Mesothelial cell of epicardium (in vitro differentiated cells): ENCODE measurements at regions not wholly inside any gene's neighbourhood (a gene's known extent, or its start where the extent isn't known, plus 50 kb on each side); places are given as distances from the start of the nearest gene placed in this dataset.
A peak's percentile ranks its signal among the peaks of the same experiment; 100 is the strongest.

ENCODE experiments used
- DNase-seq, 2 experiments: peaks; one replicate each; pipeline ENCODE4 v3.0.0; 2021; ENCODE audit warnings: low spot score in 2 of 2; ENCODE audit not compliant: unreplicated experiment in 2 of 2
- H3K27ac Mint-ChIP-seq: 2 replicates; pipeline ENCODE4 v1.8.0; 2021; ENCODE audit warnings: mixed read lengths
- H3K27me3 Mint-ChIP-seq: 2 replicates; pipeline ENCODE4 v1.8.0; 2021; ENCODE audit warnings: low read depth, mixed read lengths
- H3K36me3 Mint-ChIP-seq: 2 replicates; pipeline ENCODE4 v1.8.0; 2021; ENCODE audit warnings: mixed read lengths
- H3K4me1 Mint-ChIP-seq: 2 replicates; pipeline ENCODE4 v1.8.0; 2021; ENCODE audit warnings: mixed read lengths
- H3K4me3 Mint-ChIP-seq: 2 replicates; pipeline ENCODE4 v1.8.0; 2021; ENCODE audit warnings: mild to moderate bottlenecking, moderate library complexity, mixed read lengths
- H3K9me3 Mint-ChIP-seq: 2 replicates; pipeline ENCODE4 v1.8.0; 2021; ENCODE audit warnings: mixed read lengths
- CTCF ChIP-seq: fragments of 200-600 bp; sonication (generic); IDR thresholded peaks from one replicate; pipeline ENCODE4 v1.5.0; 2021; ENCODE audit warnings: antibody characterized with exemption; ENCODE audit not compliant: unreplicated experiment

- TF ChIP-seq CTCF: no peak
- Mint-ChIP-seq H3K9me3 (peaks cover 9% of the 10 kb centered on the region), H3K4me1 (peaks cover 18% of the 10 kb centered on the region), H3K27me3 (no peaks in the 10 kb centered on the region), H3K27ac (peak overlapping the region; percentile 65), H3K4me3 (no peak overlapping the region), H3K36me3 (no peaks in the 10 kb centered on the region)
- DNase-seq: no peak
Measured at GRCh38 chr10:31698181-31698830, 230.3 kb downstream of the ARHGAP12 start.

GRCh38 chr10:31697271-31698180 lies 231.1 kb downstream of the ARHGAP12 start:
- Mint-ChIP-seq H3K9me3 (peaks cover 5% of the 10 kb centered on the region), H3K27me3 (no peaks in the 10 kb centered on the region), H3K4me3 (no peak overlapping the region), H3K36me3 (no peaks in the 10 kb centered on the region), H3K27ac (no peak overlapping the region), H3K4me1 (peaks cover 18% of the 10 kb centered on the region)
- no peak for DNase-seq
- TF ChIP-seq CTCF: no peak

DNA sequence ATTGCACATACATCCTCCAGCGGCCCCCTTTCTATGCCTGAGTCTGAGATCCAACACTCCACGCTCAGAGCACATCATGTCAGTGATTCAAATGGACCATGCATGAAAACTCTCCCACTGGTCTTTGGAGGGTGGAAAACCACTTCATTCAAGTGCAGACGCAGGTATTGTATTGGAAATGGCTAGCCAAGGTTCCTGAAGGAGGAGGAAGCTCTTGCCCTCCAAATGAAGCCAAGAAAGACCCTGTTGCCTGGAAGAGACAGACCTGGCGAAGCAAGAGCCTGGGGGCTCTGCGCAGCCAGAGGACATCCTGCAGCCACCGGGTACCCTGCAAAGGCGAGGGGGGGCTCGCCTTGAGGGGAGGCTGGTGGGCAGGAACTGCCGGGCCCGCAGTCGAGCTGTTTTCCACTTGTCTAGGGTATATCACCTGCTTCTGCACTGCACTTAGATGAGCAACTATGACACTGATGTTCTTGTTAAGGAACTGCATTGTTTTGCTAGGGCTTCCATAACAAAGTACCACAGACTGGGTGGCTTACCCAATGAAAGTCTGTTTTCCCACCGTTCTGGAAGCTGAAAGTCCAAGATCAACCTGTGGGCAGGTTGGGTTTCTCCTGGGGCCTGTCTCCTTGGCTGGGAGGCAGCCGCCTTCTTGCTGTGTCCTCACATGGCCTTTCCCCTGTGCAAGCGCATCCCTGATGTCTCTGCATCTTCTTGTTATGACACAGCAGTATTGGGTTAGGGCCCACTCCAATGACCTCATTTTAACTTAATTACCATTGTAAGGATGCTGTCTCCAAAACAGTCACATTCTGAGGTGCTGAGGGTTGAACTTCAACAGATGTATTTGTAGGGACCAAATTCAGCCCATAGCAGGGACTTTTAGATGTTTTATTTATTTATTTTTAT lies 233.4 kb downstream of the ARHGAP12 start:
- no peak for DNase-seq
- Mint-ChIP-seq H3K4me1 (peaks cover 15% of the 10 kb centered on the region), H3K27me3 (no peaks in the 10 kb centered on the region), H3K4me3 (no peak overlapping the region), H3K36me3 (no peaks in the 10 kb centered on the region), H3K27ac (no peak overlapping the region), H3K9me3 (peaks cover 6% of the 10 kb centered on the region)
- no peak for TF ChIP-seq CTCF

GRCh38 chr10:31694126-31694685 lies 234.4 kb downstream of the ARHGAP12 start:
- Mint-ChIP-seq H3K9me3 (peaks cover 16% of the 10 kb centered on the region), H3K4me1 (peaks cover 13% of the 10 kb centered on the region), H3K27me3 (no peaks in the 10 kb centered on the region), H3K27ac (no peak overlapping the region), H3K4me3 (no peak overlapping the region), H3K36me3 (no peaks in the 10 kb centered on the region)
- DNase-seq: no peak
- TF ChIP-seq CTCF: no peak

- Mint-ChIP-seq H3K4me3 (no peak overlapping the region), H3K9me3 (peaks cover 21% of the 10 kb centered on the region), H3K36me3 (peaks cover 5% of the 10 kb centered on the region), H3K4me1 (peaks cover 11% of the 10 kb centered on the region), H3K27me3 (no peaks in the 10 kb centered on the region), H3K27ac (no peak overlapping the region)
- no peak for TF ChIP-seq CTCF
- DNase-seq: no peak
Measured at GRCh38 chr10:31693491-31693890, 235.1 kb downstream of the ARHGAP12 start.
